Right ventricle myocardium superior (tissue), 1 donor: ENCODE measurements at regions not wholly inside any gene's neighbourhood (a gene's known extent, or its start where the extent isn't known, plus 50 kb on each side); places are given as distances from the start of the nearest gene placed in this dataset.

Experiments
- ATAC-seq: fragments of 200-7000 bp; cut with Tn5 transposase; one replicate; pipeline ENCODE4 v1.9.1; 2020; ENCODE audit warnings: mild to moderate bottlenecking; ENCODE audit not compliant: poor library complexity
- DNase-seq: peaks from one replicate; pipeline ENCODE4 v3.0.0-alpha.2; 2020
- intact Hi-C: fragments of 100-400 bp; cut with DNase I; formaldehyde crosslinking; loops from one replicate; pipeline ENCODE4 v1.11.2; 2022
- donor health status: DM: no; HTN: yes; CAD: no; lungs with severe emphysema.

DNA sequence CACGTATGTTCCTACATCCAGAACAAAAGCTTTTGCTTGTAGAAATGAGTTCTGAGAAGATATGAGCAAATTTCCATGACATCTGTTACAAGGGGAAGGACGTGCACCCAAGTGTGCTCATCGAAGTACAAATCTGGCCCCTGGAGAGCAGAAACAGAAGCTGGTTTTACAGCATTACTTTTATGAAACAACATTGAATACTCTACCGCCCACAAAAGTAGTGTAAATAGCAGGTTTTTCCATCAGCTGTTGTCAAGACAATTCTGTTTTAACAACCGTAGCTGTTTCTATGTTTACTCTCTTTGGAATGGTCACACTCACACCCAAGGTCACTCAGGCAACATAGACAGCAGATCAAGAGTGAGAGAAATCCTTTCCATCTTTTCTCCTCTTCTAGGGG, 114.2 kb upstream of the SSTR4 start:
- ATAC-seq: no peak
- intact Hi-C loops: no loop called here
- DNase-seq: no peak

GRCh38 chr20:22921595-22922421, 113.3 kb upstream of the SSTR4 start:
- no peak for ATAC-seq
- no peak for DNase-seq
- intact Hi-C loops: no loop called here

DNA sequence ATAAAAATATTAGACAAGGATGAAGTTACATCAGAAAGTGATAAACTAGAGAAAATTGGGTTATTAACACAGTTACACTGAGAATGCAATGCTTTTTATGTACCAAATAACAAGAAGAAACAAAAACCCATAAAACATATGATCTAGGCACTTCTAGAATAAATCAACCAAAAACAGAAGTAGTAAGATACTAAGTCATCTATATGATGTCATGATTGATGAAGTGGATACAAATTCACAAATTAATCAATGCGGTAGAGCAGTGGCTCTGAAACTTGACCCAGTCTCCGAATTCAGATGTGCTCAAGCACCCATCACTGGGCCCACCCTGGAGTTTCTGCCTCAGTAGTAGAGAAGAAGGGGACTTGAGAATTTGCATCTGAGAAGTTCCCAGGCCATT, 112.1 kb upstream of the SSTR4 start:
- ATAC-seq (no peak), DNase-seq (no peak)
- intact Hi-C loops: no loop called here

GRCh38 chr20:22924046-22924737, 110.9 kb upstream of the SSTR4 start:
- no peak for DNase-seq
- no peak for ATAC-seq
- intact Hi-C loops: no loop called here

DNA sequence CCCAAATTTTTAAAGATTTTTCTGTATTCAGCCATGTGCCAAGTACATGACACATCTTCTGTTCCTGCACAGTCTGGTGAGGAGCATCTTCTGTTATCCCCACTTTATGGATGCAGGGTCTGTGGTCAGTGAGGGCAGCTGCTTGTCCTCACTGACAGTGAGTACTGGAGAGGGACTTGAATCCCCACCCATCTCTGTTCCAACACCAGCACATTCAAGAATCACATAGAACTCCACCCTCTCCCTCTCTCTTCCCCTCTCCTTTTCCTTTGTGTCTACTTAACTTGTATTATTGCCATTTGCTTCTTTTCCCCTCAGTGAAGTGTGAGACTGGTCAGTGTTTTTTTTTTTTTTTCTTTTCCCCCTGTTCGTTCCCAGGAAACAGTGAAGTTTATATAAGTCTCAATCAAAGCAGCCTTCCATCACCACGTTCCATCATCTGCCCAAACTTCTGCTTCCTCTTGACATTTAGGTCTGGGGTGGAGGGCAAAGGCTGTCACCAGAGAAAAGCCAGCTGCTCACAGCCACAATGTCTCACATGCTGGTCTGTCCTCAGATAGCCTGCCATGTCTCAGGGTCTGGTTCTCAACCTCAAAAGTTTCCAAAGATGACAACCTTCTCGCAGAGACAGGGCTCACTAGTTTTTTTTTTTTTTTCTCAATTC, 110.0 kb upstream of the SSTR4 start:
- DNase-seq: no peak
- ATAC-seq: no peak

GRCh38 chr20:22925613-22925983, 109.5 kb upstream of the SSTR4 start:
- intact Hi-C loops: no loop called here
- no peak for ATAC-seq
- no peak for DNase-seq

More for the DNA sequence above, 110.0 kb upstream of the SSTR4 start:
- intact Hi-C loops: no loop called here

- DNase-seq: no peak
- ATAC-seq: no peak
- intact Hi-C loops: no loop called here
Observed at GRCh38 chr20:22927537-22927936, 107.6 kb upstream of the SSTR4 start.

DNA sequence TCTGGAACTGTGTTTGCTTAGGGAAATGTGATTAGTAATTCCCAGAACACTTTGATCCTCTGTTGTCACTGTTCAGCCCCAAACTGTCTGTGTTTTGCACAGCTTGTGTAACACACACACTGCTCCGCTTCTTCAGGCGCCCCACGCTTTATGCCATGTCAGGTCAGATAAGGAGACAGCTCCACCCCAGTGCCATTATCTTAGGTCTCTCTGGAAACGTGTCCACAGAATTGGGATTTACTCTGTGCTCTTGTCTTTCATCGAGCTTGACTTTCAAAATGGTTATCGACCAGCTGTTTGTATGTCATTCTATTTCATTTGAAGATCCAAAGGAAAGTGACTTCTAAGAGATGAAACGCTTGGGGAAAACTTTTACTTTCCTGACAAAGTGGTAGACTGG, 106.4 kb upstream of the SSTR4 start:
- DNase-seq (no peak), ATAC-seq (no peak)
- intact Hi-C loops: no loop called here

GRCh38 chr20:22929661-22930060, 105.5 kb upstream of the SSTR4 start:
- intact Hi-C loops: no loop called here
- ATAC-seq: no peak

GRCh38 chr20:22931653-22932608, 103.2 kb upstream of the SSTR4 start:
- DNase-seq (no peak), ATAC-seq (no peak)
- intact Hi-C loops: no loop called here

More at GRCh38 chr20:22929661-22930060, 105.5 kb upstream of the SSTR4 start:
- DNase-seq: no peak

- intact Hi-C loops: no loop called here
- ATAC-seq: no peak
- no peak for DNase-seq
Observed at GRCh38 chr20:22939181-22939580, 95.9 kb upstream of the SSTR4 start.

DNA sequence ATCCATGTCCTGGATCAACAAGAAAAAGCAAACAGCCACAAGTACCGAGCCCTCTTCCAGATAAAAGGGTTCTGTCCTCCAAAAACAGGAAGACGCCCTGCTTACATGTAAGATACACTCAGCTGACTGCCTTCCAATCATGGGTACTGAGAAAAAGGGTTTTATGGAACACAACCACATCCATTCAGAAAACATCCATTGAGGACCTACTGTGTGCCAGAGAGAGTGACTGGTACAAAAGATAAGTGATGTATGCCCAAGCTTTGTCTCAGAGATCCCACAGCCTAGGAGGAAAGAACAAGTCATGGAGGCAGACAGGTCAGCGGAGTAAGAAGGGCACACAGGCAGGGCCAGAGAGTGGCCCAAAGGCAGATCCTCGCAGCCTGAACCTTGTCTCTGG, 94.8 kb upstream of the SSTR4 start:
- DNase-seq (no peak), ATAC-seq (no peak)
- intact Hi-C loops: no loop called here

- intact Hi-C loops: no loop called here
- no peak for DNase-seq
- ATAC-seq: peak; percentile 83
Observed at GRCh38 chr20:22941550-22941949, 93.6 kb upstream of the SSTR4 start.

- DNase-seq: no peak
- ATAC-seq: no peak
- intact Hi-C loops: no loop called here
Observed at GRCh38 chr20:22942742-22943141, 92.4 kb upstream of the SSTR4 start.

DNA sequence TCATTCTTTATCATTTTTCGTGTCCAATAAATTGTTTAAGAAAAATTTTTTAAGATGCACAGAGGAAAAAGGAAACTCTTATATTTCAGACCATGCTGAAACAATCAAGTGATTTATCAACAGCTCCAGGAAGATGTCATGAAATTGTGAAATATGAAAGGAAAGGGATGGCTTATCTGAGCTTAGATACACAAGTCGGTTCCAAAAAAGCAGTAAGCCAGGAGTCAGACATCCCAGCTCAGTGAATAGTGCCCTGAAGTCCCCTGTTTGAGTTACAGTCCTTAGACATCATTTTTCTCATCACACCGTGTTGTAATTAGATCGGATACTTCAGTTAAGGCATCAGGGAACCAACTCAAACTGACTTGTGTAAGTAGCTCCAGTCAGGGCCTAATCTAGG, 91.0 kb upstream of the SSTR4 start:
- ATAC-seq (no peak), DNase-seq (no peak)
- intact Hi-C loops: no loop called here

- ATAC-seq (no peak), DNase-seq (no peak)
- intact Hi-C loops: no loop called here
Observed at GRCh38 chr20:22944936-22945335, 90.2 kb upstream of the SSTR4 start.

DNA sequence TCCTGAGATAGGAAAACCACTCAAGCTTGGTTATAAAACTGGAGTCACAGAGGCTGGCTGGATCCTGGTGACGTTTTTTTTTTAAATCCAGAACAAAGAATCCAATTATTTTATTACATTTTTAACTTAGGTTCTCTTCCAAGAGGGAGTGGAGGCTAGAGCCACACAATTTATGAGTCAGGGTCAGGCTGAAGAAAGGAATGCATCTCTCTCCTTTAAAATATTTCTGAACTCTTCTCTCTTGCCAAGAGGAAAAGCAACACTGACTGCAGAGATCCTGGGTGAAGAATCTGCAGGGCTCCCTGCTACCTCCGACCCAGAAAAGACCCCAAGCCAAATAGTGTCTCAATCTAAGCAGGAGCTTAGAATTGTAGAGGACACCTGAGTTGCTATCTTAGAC, 88.5 kb upstream of the SSTR4 start:
- DNase-seq (no peak), ATAC-seq (no peak)
- intact Hi-C loops: no loop called here

DNA sequence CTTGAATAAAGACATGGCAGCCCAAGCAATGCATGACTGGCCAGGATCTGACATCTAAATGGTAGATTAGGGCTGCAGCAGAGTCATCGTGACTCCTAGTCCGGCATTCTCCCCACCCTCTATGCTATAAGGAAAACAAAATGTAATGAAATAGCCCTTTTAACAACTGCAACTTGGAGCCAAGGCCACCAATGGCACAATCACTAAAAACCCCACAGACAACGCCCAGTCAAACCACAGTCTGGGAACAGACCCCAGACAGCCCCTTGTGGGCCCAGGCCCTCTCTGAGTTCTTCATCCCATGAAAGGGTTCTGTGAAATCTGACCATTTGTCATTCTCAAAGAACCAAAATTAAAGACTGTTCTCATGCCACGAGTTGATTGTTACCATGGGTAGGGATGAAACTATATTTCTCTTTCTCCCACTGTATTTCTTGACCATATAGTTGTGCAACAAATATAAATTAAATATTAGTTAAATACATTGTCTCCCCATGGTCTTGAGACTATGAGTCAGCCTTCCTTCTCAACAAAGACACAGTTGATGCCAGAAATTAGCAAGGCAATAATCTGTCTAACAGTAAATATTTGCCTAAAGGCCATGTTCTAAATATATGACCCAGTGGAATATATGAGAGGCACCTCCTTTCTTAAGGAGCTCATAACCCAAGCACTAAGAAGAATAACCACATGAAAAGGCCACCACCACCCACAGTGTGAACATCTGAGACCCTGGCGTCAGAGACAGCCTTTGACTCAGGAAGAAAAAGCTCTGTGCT, 85.6 kb upstream of the SSTR4 start:
- DNase-seq: no peak
- intact Hi-C loops: no loop called here
- no peak for ATAC-seq
